CD1c-positive myeloid dendritic cell (primary cell): ENCODE measurements at regions not wholly inside any gene's neighbourhood (a gene's known extent, or its start where the extent isn't known, plus 50 kb on each side); places are given as distances from the start of the nearest gene placed in this dataset.

Experiments
- DNase-seq: peaks from one replicate; pipeline ENCODE4 v3.0.0-alpha.2; 2016; ENCODE audit errors: extremely low spot score

- DNase-seq = no peak
These were observed 219.5 kb downstream of the PTPRU start for GRCh38 chr1:29455781-29456180.

DNA sequence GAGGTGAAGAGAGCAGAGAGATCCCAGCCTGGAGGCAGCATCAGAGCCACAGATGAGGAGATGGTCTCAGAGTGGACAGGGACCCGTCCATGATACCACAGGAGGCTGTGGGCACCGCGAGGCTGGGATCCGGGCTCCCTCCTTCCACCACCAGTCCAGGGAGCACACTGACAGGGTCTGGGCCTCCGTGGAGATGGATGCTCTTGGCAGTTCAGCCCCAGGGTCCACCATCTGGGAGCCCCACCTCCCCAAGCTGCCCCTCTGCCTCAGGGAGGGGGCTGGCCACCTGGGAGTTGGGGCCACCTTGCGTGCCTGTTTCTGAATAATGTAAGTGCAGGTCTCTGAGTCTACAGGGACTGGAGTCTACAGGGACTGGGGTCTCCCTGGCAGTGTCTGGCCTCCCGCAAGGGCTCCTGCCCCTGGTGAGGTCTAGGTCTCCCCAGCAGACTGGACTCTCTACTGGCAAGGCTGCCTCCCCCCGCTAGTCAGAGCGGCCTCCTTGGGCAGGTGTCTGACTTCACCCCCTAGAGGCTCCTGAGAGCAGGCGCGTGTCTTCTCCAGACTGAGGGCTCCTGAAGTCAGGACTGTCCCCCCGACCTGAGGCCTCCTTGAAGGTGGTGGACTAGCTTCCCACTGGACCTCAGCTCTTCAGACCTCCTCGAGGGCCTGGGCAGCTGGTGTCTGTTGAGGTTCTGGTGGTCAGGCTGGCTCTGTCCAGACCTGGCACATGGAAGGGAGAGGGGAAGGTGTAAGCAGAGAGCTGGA, 218.5 kb downstream of the PTPRU start:
- no peak for DNase-seq

GRCh38 chr1:29453502-29454240, 217.3 kb downstream of the PTPRU start:
- DNase-seq = peak; percentile 2

DNA sequence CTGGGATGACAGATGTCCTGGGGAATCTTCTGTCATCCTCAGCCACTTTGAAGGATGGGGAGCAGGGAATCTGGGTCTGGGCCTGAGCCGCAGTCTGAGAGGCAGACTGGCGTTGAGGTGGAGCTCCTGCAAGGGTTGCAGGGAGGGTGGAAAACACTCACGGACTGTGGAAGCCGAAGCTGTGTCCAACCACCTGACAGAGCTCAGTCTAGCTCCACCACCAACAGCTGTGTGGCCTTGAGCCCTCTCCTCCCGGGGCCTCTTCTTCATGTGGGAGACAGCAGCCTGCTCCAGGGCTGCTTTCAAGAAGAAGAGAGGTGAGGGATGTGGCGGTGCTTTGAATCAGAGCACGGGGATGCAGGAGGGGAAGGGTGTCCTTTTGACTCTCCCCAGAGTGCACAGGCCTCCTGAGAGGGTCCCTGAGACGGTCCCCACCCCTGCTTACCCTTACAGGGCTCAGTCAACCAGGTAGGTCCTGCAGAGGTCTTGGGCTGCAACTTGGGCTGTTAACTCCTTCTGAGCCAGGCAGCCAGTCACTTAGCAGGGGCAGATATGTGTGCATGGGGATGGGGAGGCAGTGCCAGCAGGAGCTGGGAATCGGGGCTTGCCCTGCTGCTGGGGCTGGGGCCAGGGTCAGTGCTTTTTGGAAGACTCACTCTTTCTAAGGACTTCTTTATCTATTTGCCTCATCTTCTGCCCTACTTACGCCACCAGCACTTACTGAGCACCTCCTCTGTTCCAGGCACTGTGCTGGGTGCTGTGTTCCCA, 216.3 kb downstream of the PTPRU start:
- DNase-seq = no peak

DNA sequence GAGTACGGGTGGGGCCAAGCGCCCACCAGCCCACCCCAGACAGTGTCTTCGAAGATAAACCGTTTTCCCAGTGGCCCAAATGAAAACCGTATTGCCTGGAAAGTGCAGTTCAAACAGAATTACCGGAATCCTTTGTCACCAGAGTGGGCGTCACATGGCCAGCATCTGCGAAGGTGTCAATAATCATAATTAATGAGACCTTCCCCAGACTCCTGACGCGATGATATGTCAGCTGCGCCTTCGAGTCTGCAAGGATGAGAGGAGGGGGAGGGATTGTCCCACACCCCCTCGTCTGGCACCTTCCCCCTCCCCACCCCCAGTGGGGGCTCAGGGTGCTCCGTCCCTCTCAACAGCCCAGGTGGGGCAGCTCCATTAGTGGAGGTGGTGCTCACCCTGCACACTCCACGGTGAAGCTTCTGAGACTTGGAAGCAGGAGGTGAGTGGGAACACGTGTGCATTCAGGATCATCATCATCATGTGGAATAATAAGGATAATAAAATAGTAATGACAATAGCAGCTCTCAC, 215.1 kb downstream of the PTPRU start:
- no peak for DNase-seq

DNA sequence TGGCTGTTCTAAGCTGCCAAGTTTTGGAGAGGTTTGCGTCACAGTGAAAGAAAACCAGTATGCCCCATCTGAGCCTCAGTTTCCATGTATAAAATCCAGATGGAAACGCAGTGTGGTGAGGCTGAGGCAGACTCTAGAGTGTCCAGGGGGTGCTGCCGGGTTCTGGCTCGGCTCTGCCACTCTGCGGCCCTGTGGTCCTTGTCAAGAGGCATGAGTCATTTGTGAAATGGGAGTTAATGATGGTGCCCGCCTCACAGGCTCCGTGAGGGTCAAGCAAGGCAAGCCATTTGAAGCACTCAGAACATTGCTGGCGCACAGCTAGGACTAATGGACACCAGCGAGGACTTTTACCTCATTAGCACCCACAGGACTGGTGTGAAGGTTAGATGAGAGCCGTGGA, 214.3 kb downstream of the PTPRU start:
- no peak for DNase-seq

GRCh38 chr1:29448456-29449235, 212.3 kb downstream of the PTPRU start:
- no peak for DNase-seq

DNA sequence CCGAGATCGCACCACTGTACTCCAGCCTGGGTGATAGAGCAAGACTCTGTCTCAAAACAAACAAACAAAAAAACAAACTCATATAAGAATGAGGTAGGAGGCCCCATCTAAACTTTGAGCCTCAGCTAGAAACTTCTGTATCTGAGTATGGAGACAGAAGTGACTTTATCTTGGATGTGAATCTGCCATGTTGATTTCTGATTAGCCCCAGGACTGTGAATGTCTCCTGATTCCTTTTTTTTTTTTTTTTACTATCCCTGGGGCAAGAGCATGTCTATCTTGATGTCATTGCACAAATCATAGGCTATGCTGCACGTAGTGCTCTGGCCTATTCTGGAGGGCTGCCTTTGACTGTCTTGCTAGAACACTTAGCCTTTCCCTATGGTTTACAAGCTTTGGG, 211.0 kb downstream of the PTPRU start:
- DNase-seq = no peak

DNA sequence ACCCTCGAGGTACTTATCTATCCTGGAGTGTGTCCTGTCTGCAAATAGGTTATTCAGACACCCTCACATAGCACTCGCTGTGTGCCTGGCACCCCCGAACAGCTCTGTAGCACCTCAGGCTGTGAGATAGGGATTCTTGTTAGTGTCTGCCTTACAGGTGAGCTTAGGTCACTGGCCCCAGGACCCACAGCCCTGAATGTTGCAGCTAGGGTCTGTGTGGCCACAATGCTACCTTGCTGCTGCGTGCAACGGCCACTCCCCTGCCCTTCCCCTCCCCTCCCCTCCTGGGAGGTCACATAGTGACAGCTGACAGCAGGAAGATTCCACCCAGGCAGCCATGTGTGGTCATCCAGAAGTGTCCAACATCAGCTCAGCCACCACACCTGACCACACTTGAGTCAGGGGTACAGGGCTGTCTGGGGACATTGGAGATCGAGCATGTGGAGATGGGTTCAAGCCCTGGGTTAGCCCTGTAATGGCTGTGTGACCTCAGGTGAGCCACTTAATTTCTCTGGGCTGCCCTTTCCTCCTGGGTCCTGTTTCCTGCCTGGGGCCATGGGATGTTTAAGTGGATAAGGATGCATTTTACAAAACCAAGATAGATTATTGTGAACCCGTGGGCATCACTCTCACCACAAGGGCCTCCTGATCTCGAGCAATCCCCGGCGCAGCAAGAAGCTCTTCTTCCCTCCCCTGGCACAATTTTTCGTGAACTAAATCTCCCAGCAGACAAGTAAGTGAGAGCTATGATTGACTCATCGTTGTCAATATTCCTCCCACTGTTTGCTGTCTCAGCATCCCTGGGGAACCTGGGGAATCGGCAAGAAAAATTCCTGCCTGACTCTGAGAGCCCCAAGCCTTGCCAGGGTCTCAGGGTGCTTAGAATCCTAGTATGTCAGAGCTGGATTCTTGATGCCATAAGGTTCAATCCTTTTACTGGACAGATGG, 208.7 kb downstream of the PTPRU start:
- no peak for DNase-seq

GRCh38 chr1:29444081-29444715, 207.9 kb downstream of the PTPRU start:
- DNase-seq = no peak

- DNase-seq = no peak
These were observed 205.8 kb downstream of the PTPRU start for GRCh38 chr1:29441916-29442668.

- no peak for DNase-seq
These were observed 203.3 kb downstream of the PTPRU start for GRCh38 chr1:29439615-29440014.

DNA sequence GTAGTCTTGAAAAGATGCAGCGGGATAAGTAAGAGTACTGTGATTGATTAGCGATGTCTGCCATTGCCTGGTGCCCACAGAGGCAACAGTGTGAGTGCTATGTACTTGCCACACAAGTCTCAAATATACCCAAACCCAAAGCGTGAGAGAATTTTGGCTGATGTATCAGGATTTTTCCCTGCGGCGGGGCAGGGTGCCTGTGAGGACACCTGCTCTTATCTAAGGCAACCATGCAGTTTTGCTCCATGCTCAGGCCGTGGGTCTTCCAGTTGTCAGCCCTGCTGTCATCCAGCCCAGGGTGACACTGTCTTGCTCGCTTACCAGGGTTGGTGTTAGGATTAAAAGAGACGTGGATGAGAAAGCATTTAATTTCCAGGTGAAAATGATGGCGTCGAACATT, 202.7 kb downstream of the PTPRU start:
- DNase-seq = no peak

DNA sequence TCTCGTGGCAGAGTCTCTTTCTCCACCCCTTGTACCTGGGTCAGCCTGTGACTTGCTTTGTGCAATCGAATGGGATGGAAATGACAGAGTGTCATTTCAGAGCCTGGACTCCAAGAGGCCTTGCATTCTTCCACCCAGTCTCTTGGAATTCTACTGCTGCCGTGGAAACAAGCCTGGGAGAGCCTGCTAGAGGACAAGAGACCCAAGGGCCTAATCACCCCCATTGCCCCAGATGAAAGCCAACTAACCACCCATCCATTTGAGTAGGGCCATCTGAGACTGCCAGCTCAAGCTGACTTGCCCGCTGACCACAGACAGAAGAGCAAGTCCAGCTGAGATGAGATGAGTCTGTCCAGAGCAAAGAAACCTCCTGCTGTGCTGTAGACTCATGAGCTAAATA, 201.6 kb downstream of the PTPRU start:
- no peak for DNase-seq

- DNase-seq = no peak
These were observed 200.0 kb downstream of the PTPRU start for GRCh38 chr1:29436181-29436785.

GRCh38 chr1:29433830-29434229, 197.5 kb downstream of the PTPRU start:
- no peak for DNase-seq

GRCh38 chr1:29431138-29431537, 194.8 kb downstream of the PTPRU start:
- DNase-seq = no peak

GRCh38 chr1:29429656-29430055, 193.3 kb downstream of the PTPRU start:
- no peak for DNase-seq

- DNase-seq = no peak
These were observed 192.7 kb downstream of the PTPRU start for GRCh38 chr1:29428997-29429396.
